Breast epithelium (tissue), 3 donors: ENCODE measurements at regions not wholly inside any gene's neighbourhood (a gene's known extent, or its start where the extent isn't known, plus 50 kb on each side); places are given as distances from the start of the nearest gene placed in this dataset.

Source experiments
- POLR2A ChIP-seq: fragments of 450-650 bp; IDR thresholded peaks from one replicate; pipeline ENCODE4 v1.6.1; 2016; ENCODE audit warnings: antibody characterized with exemption, mild to moderate bottlenecking, moderate library complexity
- POLR2AphosphoS5 ChIP-seq, 3 donors: sonication (generic); formaldehyde crosslinking; IDR thresholded peaks; one replicate each; pipeline ENCODE4 v1.6.1; 2017; ENCODE audit warnings: antibody characterized with exemption in 3 of 3
- TF ChIP-seq, protein P1 (sequence below), 3 donors: fragments of 450-650 bp; IDR thresholded peaks; one replicate each; pipeline ENCODE4 v1.5.1; 2016 to 2017; ENCODE audit warnings: antibody characterized with exemption in 3 of 3, mild to moderate bottlenecking in 3 of 3, moderate library complexity in 3 of 3

DNA sequence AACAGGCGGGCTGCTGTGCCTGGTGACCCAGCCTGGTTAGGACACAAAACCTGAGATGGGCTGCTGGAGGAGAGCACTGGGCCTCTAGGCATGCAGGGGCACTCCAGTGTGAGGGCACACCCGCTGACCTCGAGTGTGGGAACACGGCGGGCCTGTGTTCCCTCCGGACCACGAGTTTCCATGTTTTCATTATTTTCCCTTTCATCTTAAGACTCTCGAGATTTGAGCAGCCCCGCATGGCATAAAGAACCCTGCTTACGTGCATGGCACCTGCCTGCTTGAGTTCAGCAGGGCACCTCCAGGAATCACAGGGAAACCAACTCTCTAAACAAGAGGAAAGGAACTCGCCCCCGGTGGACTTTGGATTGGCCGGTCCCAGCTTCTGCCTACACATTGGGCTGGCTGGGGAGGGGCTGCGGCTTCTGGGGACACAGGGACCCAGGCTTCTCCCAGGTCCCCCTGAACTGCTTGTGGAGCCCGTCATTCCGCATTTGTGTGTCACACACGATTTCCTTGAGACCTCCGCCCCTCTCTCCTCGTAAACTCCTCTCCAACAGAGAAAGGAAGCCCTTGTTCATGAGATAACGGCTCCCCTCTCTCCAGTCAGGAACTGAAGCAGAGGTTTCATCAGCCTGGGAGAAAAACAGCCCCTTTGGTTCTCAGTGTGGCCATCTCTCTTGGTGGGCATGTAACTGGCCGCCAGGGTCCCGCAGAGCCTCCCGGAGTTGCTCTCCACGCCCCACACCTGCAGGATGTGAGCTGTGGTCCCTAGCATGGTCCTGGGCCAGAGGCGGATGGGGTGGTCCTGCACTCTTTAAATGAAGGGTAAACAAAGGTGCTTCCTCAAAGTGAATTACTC lies 181.8 kb downstream of the TTLL2 start:
- TF ChIP-seq POLR2AphosphoS5 (IDR thresholded peaks at IDR 0.05) (no peak), POLR2A (no peak)
- TF ChIP-seq, protein P1, sequence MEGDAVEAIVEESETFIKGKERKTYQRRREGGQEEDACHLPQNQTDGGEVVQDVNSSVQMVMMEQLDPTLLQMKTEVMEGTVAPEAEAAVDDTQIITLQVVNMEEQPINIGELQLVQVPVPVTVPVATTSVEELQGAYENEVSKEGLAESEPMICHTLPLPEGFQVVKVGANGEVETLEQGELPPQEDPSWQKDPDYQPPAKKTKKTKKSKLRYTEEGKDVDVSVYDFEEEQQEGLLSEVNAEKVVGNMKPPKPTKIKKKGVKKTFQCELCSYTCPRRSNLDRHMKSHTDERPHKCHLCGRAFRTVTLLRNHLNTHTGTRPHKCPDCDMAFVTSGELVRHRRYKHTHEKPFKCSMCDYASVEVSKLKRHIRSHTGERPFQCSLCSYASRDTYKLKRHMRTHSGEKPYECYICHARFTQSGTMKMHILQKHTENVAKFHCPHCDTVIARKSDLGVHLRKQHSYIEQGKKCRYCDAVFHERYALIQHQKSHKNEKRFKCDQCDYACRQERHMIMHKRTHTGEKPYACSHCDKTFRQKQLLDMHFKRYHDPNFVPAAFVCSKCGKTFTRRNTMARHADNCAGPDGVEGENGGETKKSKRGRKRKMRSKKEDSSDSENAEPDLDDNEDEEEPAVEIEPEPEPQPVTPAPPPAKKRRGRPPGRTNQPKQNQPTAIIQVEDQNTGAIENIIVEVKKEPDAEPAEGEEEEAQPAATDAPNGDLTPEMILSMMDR (IDR thresholded peaks at IDR 0.05), result no peak
